Fibroblast of skin of left quadriceps (primary cell): ENCODE measurements at regions not wholly inside any gene's neighbourhood (a gene's known extent, or its start where the extent isn't known, plus 50 kb on each side); places are given as distances from the start of the nearest gene placed in this dataset.
"Not testable (repeated sequence)": the region's sequence is repeated elsewhere in the genome, so short reads cannot be mapped to it uniquely, and the experiment has no call there.

Experiments
- DNase-seq, 2 experiments: peaks; one replicate each; pipeline ENCODE4 v3.0.0-alpha.2; 2013; ENCODE audit warnings: low read depth in 2 of 2

- DNase-seq, result no peak
These were observed 71.4 kb upstream of the SLC7A14 start for GRCh38 chr3:170657312-170657711.

GRCh38 chr3:170656284-170656683 is 70.4 kb upstream of the SLC7A14 start:
- no peak for DNase-seq

- no peak for DNase-seq
These were observed 67.9 kb upstream of the SLC7A14 start for GRCh38 chr3:170653801-170654200.

GRCh38 chr3:170651260-170651845 is 65.5 kb upstream of the SLC7A14 start:
- DNase-seq, result no peak

GRCh38 chr3:170650557-170650956 is 64.7 kb upstream of the SLC7A14 start:
- DNase-seq, result not testable (repeated sequence)

GRCh38 chr3:170644711-170645110 is 58.8 kb upstream of the SLC7A14 start:
- peak; percentile 42 to 43 for DNase-seq

- DNase-seq, result no peak
These were observed 58.0 kb upstream of the SLC7A14 start for GRCh38 chr3:170643831-170644230.

- no peak for DNase-seq
These were observed 57.2 kb upstream of the SLC7A14 start for GRCh38 chr3:170642882-170643601.

- DNase-seq, result no peak
These were observed 55.8 kb upstream of the SLC7A14 start for GRCh38 chr3:170641510-170642236.

- no peak for DNase-seq
These were observed 54.9 kb upstream of the SLC7A14 start for GRCh38 chr3:170640737-170641171.

GRCh38 chr3:170638988-170639387 is 53.1 kb upstream of the SLC7A14 start:
- no peak for DNase-seq

- no peak for DNase-seq
These were observed 51.4 kb upstream of the SLC7A14 start for GRCh38 chr3:170637306-170637705.

GRCh38 chr3:170636400-170636973 is 50.6 kb upstream of the SLC7A14 start:
- DNase-seq, result no peak
